Thoracic aorta (tissue), 2 donors: ENCODE measurements at regions not wholly inside any gene's neighbourhood (a gene's known extent, or its start where the extent isn't known, plus 50 kb on each side); places are given as distances from the start of the nearest gene placed in this dataset.

Experiments used
- ATAC-seq: fragments of 150-250 bp; one replicate; pipeline ENCODE4 v1.8.0; 2017; ENCODE audit warnings: low read depth; ENCODE audit not compliant: insufficient number of reproducible peaks, low FRiP score
- DNase-seq: peaks from one replicate; pipeline ENCODE4 v3.0.0-alpha.2; 2020; ENCODE audit warnings: low spot score
- H3K27ac ChIP-seq, 2 donors: fragments of 200-600 bp; sonication (generic); 1 replicate in 1 of 2; 2 replicates in 1 of 2; pipeline ENCODE4 v1.5.1; 2016; ENCODE audit warnings: mild to moderate bottlenecking in 2 of 2, moderate library complexity in 2 of 2
- H3K27me3 ChIP-seq: fragments of 200-600 bp; sonication (generic); replicated peaks from 2 replicates; pipeline ENCODE4 v1.6.0; 2016; ENCODE audit warnings: mild to moderate bottlenecking; ENCODE audit not compliant: insufficient read depth
- H3K36me3 ChIP-seq: fragments of 200-600 bp; sonication (generic); one replicate; pipeline ENCODE4 v1.5.1; 2016
- H3K4me1 ChIP-seq, 2 donors: fragments of 200-600 bp; sonication (generic); 1 replicate in 1 of 2; 2 replicates in 1 of 2; pipeline versions ENCODE4 v1.5.1 to v1.6.0; 2016; ENCODE audit warnings: low read depth in 2 of 2, mild to moderate bottlenecking in 1 of 2; ENCODE audit not compliant: control insufficient read depth in 1 of 2
- H3K4me3 ChIP-seq: fragments of 200-600 bp; sonication (generic); 2 replicates; pipeline ENCODE4 v1.5.1; 2016; ENCODE audit warnings: mild to moderate bottlenecking
- H3K9me3 ChIP-seq: fragments of 200-600 bp; sonication (generic); 2 replicates; pipeline ENCODE4 v1.5.1; 2016
- CTCF ChIP-seq: fragments of 200-600 bp; sonication (generic); IDR thresholded peaks from one replicate; pipeline ENCODE4 v1.5.1; 2019; ENCODE audit warnings: antibody characterized with exemption

- DNase-seq = no peak
Measured at GRCh38 chr10:130777507-130778165, 533.9 kb downstream of the TCERG1L start.

GRCh38 chr10:130778166-130778545 is 533.4 kb downstream of the TCERG1L start:
- Histone ChIP-seq H3K27me3 (no peaks in the 10 kb centered on the region), H3K27ac (no peak overlapping the region), H3K4me3 (no peak overlapping the region), H3K4me1 (no peaks in the 10 kb centered on the region), H3K9me3 (no peaks in the 10 kb centered on the region), H3K36me3 (no peaks in the 10 kb centered on the region)
- no peak for TF ChIP-seq CTCF
- ATAC-seq (no peak), DNase-seq (no peak)

More at GRCh38 chr10:130777507-130778165, 533.9 kb downstream of the TCERG1L start:
- H3K27me3 ChIP-seq = no peaks in the 10 kb centered on the region
- H3K9me3 ChIP-seq = no peaks in the 10 kb centered on the region
- no peak for TF ChIP-seq CTCF
- H3K4me3 ChIP-seq = no peak overlapping the region
- H3K36me3 ChIP-seq = no peaks in the 10 kb centered on the region
- no peak overlapping the region for H3K27ac ChIP-seq
- no peaks in the 10 kb centered on the region for H3K4me1 ChIP-seq
- no peak for ATAC-seq

GRCh38 chr10:130780763-130781162 is 530.8 kb downstream of the TCERG1L start:
- no peak for TF ChIP-seq CTCF
- Histone ChIP-seq H3K4me1 (no peaks in the 10 kb centered on the region), H3K27me3 (no peaks in the 10 kb centered on the region), H3K4me3 (no peak overlapping the region), H3K9me3 (no peaks in the 10 kb centered on the region), H3K27ac (no peak overlapping the region), H3K36me3 (no peaks in the 10 kb centered on the region)
- ATAC-seq = no peak
- DNase-seq = no peak

GRCh38 chr10:130781206-130781605 is 530.3 kb downstream of the TCERG1L start:
- DNase-seq (no peak), ATAC-seq (no peak)
- Histone ChIP-seq H3K9me3 (no peaks in the 10 kb centered on the region), H3K4me1 (no peaks in the 10 kb centered on the region), H3K4me3 (no peak overlapping the region), H3K27me3 (no peaks in the 10 kb centered on the region), H3K27ac (no peak overlapping the region), H3K36me3 (no peaks in the 10 kb centered on the region)
- TF ChIP-seq CTCF = no peak

GRCh38 chr10:130781623-130782022 is 529.9 kb downstream of the TCERG1L start:
- no peaks in the 10 kb centered on the region for H3K36me3 ChIP-seq
- ATAC-seq (no peak), DNase-seq (no peak)
- H3K9me3 ChIP-seq = no peaks in the 10 kb centered on the region
- no peak for TF ChIP-seq CTCF
- no peaks in the 10 kb centered on the region for H3K4me1 ChIP-seq
- no peak overlapping the region for H3K4me3 ChIP-seq
- no peak overlapping the region for H3K27ac ChIP-seq
- no peaks in the 10 kb centered on the region for H3K27me3 ChIP-seq
